A673 (cell line): ENCODE measurements at regions not wholly inside any gene's neighbourhood (a gene's known extent, or its start where the extent isn't known, plus 50 kb on each side); places are given as distances from the start of the nearest gene placed in this dataset.

ENCODE experiments used
- BruUV-seq: library from RNA; stranded (reverse); fragments of 400-500 nt; replicated peaks from 2 replicates; lab custom pipeline; 2021; lab: Mats Ljungman, UMichigan
- CTCF ChIA-PET: fragments of 300-600 bp; sonication (Branson Sonifier 250); formaldehyde crosslinking; loops from one replicate; lab custom pipeline; 2022; ENCODE audit warnings: antibody characterized with exemption; lab: Charles Lee
- POLR2A ChIA-PET: fragments of 300-600 bp; sonication (Branson Sonifier 250); formaldehyde crosslinking; loops from one replicate; lab custom pipeline; 2022; ENCODE audit warnings: antibody characterized with exemption; ENCODE audit not compliant: low non-redundant PET; lab: Charles Lee
- DNase-seq: peaks from one replicate; pipeline ENCODE4 v3.0.0-alpha.2; 2015; ENCODE audit warnings: low spot score
- H3K27ac ChIP-seq: fragments of 200-600 bp; sonication (generic); 2 replicates; pipeline ENCODE4 v1.5.1; 2016; ENCODE audit warnings: mixed run types, low read depth, mild to moderate bottlenecking, mixed read lengths, antibody characterized with exemption, low read length; ENCODE audit not compliant: poor library complexity, severe bottlenecking
- H3K27me3 ChIP-seq: fragments of 200-600 bp; sonication (generic); replicated peaks from 2 replicates; pipeline ENCODE4 v1.6.1; 2017; ENCODE audit warnings: mixed run types, low read depth, mild to moderate bottlenecking, mixed read lengths, antibody characterized with exemption, low read length; ENCODE audit not compliant: insufficient read depth, poor library complexity
- H3K36me3 ChIP-seq: fragments of 200-600 bp; sonication (generic); 2 replicates; pipeline ENCODE4 v1.6.1; 2016; ENCODE audit warnings: mixed run types, mild to moderate bottlenecking, mixed read lengths, antibody characterized with exemption, low read length; ENCODE audit not compliant: insufficient read depth, poor library complexity, severe bottlenecking
- H3K4me1 ChIP-seq: fragments of 200-600 bp; sonication (generic); 2 replicates; pipeline ENCODE4 v1.6.1; 2017; ENCODE audit warnings: mixed run types, mild to moderate bottlenecking, mixed read lengths, antibody characterized with exemption, low read length; ENCODE audit not compliant: insufficient read depth, poor library complexity, severe bottlenecking
- H3K4me3 ChIP-seq: fragments of 200-600 bp; sonication (generic); 2 replicates; pipeline ENCODE4 v1.5.1; 2016; ENCODE audit warnings: low read depth, mixed run types, mild to moderate bottlenecking, mixed read lengths, low read length; ENCODE audit not compliant: poor library complexity, severe bottlenecking
- H3K9me3 ChIP-seq: fragments of 200-600 bp; sonication (generic); 2 replicates; pipeline ENCODE4 v1.6.1; 2016; ENCODE audit warnings: mixed run types, low read depth, mild to moderate bottlenecking, mixed read lengths, antibody characterized with exemption, low read length; ENCODE audit not compliant: poor library complexity, severe bottlenecking
- CTCF ChIP-seq: fragments of 300-800, 200-600 bp; sonication (generic); conservative IDR thresholded peaks from 2 replicates; pipeline ENCODE4 v1.5.1; 2017; ENCODE audit warnings: low read depth, mild to moderate bottlenecking, antibody characterized with exemption, low read length, moderate library complexity, mixed read lengths
- EZH2 ChIP-seq: fragments of 200-600 bp; sonication (generic); IDR thresholded peaks from 2 replicates; pipeline ENCODE4 v1.6.1; 2017; ENCODE audit warnings: borderline replicate concordance, low read depth, mild to moderate bottlenecking, mixed read lengths, antibody characterized with exemption, low read length; ENCODE audit not compliant: poor library complexity, severe bottlenecking
- intact Hi-C: fragments of 100-400 bp; cut with micrococcal nuclease; formaldehyde crosslinking; loops from one replicate; pipeline ENCODE4 v1.10.0; 2022; ENCODE audit not compliant: unreplicated experiment

- no peak for TF ChIP-seq EZH2
- TF ChIP-seq CTCF = no peak
- H3K9me3 ChIP-seq = no peaks in the 10 kb centered on the region
- H3K36me3 ChIP-seq = no peaks in the 10 kb centered on the region
- intact Hi-C loops = no loop called here
- no peaks in the 10 kb centered on the region for H3K27me3 ChIP-seq
- H3K4me1 ChIP-seq = peaks cover 12% of the 10 kb centered on the region
- H3K4me3 ChIP-seq = no peak overlapping the region
- no peak for DNase-seq
- H3K27ac ChIP-seq = no peak overlapping the region
- CTCF ChIA-PET = no interaction called here
- POLR2A ChIA-PET = no interaction called here
- BruUV-seq = no TSS peak
Observed at GRCh38 chr4:138867404-138867803, 148.2 kb upstream of the NOCT start.

GRCh38 chr4:138866314-138866713 lies 149.3 kb upstream of the NOCT start:
- H3K27ac ChIP-seq = no peak overlapping the region
- CTCF ChIA-PET = interaction anchor here (0.6 kb wide), 1 partner anchor 547 kb away, joined by 3 read pairs; no protein-coding TSS in a partner anchor
- H3K4me3 ChIP-seq = no peak overlapping the region
- POLR2A ChIA-PET = no interaction called here
- H3K27me3 ChIP-seq = no peaks in the 10 kb centered on the region
- H3K4me1 ChIP-seq = peaks cover 12% of the 10 kb centered on the region
- no peaks in the 10 kb centered on the region for H3K9me3 ChIP-seq
- intact Hi-C loops = no loop called here
- no peak for TF ChIP-seq EZH2
- no peak for TF ChIP-seq CTCF
- DNase-seq = no peak
- no peaks in the 10 kb centered on the region for H3K36me3 ChIP-seq
- BruUV-seq = no TSS peak

GRCh38 chr4:138865765-138866164 lies 149.8 kb upstream of the NOCT start:
- peaks cover 12% of the 10 kb centered on the region for H3K4me1 ChIP-seq
- H3K27ac ChIP-seq = no peak overlapping the region
- no peak for TF ChIP-seq EZH2
- no peak for TF ChIP-seq CTCF
- ChIA-PET POLR2A (no interaction called here), CTCF (no interaction called here)
- no peak overlapping the region for H3K4me3 ChIP-seq
- intact Hi-C loops = no loop called here
- no peaks in the 10 kb centered on the region for H3K27me3 ChIP-seq
- H3K36me3 ChIP-seq = no peaks in the 10 kb centered on the region
- BruUV-seq = no TSS peak
- no peak for DNase-seq
- no peaks in the 10 kb centered on the region for H3K9me3 ChIP-seq
